Astrocyte of the cerebellum (primary cell): ENCODE measurements at regions not wholly inside any gene's neighbourhood (a gene's known extent, or its start where the extent isn't known, plus 50 kb on each side); places are given as distances from the start of the nearest gene placed in this dataset.

ENCODE experiments used
- DNase-seq: peaks from one replicate; pipeline ENCODE4 v3.0.0-alpha.2; 2011; ENCODE audit warnings: low read depth
- H3K4me3 ChIP-seq: 2 replicates; pipeline ENCODE4 v1.5.1; 2011; ENCODE audit warnings: mild to moderate bottlenecking, low read depth, low read length, moderate library complexity
- CTCF ChIP-seq: IDR thresholded peaks from 2 replicates; pipeline ENCODE4 v1.5.1; 2012; ENCODE audit warnings: low read length, low read depth, moderate library complexity, mild to moderate bottlenecking; ENCODE audit errors: missing control alignments
- in situ Hi-C: cut with HindIII; loops from 2 replicates; pipeline ENCODE4 v1.10.0; 2017; ENCODE audit warnings: low sequenced_read_pairs

- TF ChIP-seq CTCF = no peak
- no peak for DNase-seq
- in situ Hi-C loops = loop anchor here (10.0 kb wide), 1 partner anchor 192 kb away; the partner anchor contains the start of gene ATXN1
- no peak overlapping the region for H3K4me3 ChIP-seq
These were observed 145.5 kb upstream of the STMND1 start for GRCh38 chr6:16956361-16956760.

- no peak for DNase-seq
- in situ Hi-C loops = loop anchor here (10.0 kb wide), 1 partner anchor 191 kb away; the partner anchor contains the start of gene ATXN1
- no peak for TF ChIP-seq CTCF
- no peak overlapping the region for H3K4me3 ChIP-seq
These were observed 146.0 kb upstream of the STMND1 start for GRCh38 chr6:16955899-16956298.

GRCh38 chr6:16953905-16954304 is 147.9 kb upstream of the STMND1 start:
- DNase-seq = no peak

GRCh38 chr6:16953446-16953845 is 148.4 kb upstream of the STMND1 start:
- TF ChIP-seq CTCF = no peak
- no peak overlapping the region for H3K4me3 ChIP-seq
- in situ Hi-C loops = loop anchor here (10.0 kb wide), 1 partner anchor 189 kb away; the partner anchor contains the start of gene ATXN1
- DNase-seq = no peak

More at GRCh38 chr6:16953905-16954304, 147.9 kb upstream of the STMND1 start:
- TF ChIP-seq CTCF = no peak
- no peak overlapping the region for H3K4me3 ChIP-seq
- in situ Hi-C loops = loop anchor here (10.0 kb wide), 1 partner anchor 189 kb away; the partner anchor contains the start of gene ATXN1

- no peak for DNase-seq
- H3K4me3 ChIP-seq = no peak overlapping the region
- in situ Hi-C loops = loop anchor here (10.0 kb wide), 1 partner anchor 186 kb away; the partner anchor contains the start of gene ATXN1
- no peak for TF ChIP-seq CTCF
These were observed 150.9 kb upstream of the STMND1 start for GRCh38 chr6:16950825-16951495.

- in situ Hi-C loops = loop anchor here (10.0 kb wide), 1 partner anchor 186 kb away; the partner anchor contains the start of gene ATXN1
- H3K4me3 ChIP-seq = no peak overlapping the region
- TF ChIP-seq CTCF = no peak
- no peak for DNase-seq
These were observed 151.5 kb upstream of the STMND1 start for GRCh38 chr6:16950302-16950701.
